A549 (cell line): ENCODE measurements at regions not wholly inside any gene's neighbourhood (a gene's known extent, or its start where the extent isn't known, plus 50 kb on each side); places are given as distances from the start of the nearest gene placed in this dataset.

Source experiments
- ATAC-seq, 2 experiments: fragments of 200-7000 bp in 1 of 2; fragments of >200 bp in 1 of 2; cut with Nextera tagmentation in 1 of 2; cut with Tn5 transposase in 1 of 2; 3 replicates each; pipeline versions ENCODE4 v1.8.0 to v1.9.1; 2018 to 2020; ENCODE audit warnings: mild to moderate bottlenecking in 1 of 2, moderate library complexity in 1 of 2
- CTCF ChIA-PET: fragments of 300-600 bp; sonication (Branson Sonifier 250); formaldehyde crosslinking; extraction: SDS; loops from one replicate; lab custom pipeline; 2021; ENCODE audit warnings: antibody characterized with exemption, inconsistent platforms; lab: Yijun Ruan, JAX
- POLR2A ChIA-PET: fragments of 350-600 bp; formaldehyde crosslinking; extraction: SDS; loops from one replicate; lab custom pipeline; 2021; ENCODE audit warnings: antibody characterized with exemption, inconsistent platforms; lab: Yijun Ruan, JAX
- DNase-seq, 2 experiments: peaks; one replicate each; pipeline versions ENCODE4 v3.0.0 to v3.0.0-alpha.2; 2011 to 2016; ENCODE audit warnings: low read depth in 1 of 2, low spot score in 1 of 2
- FAIRE-seq: peaks from 2 replicates; lab custom pipeline; 2011; peaks lifted over from hg19 to GRCh38; lab: Jason Lieb, UNC
- H3K27ac ChIP-seq, 2 experiments: fragments of >200 bp; sonication (Bioruptor Twin); formaldehyde crosslinking; 3 replicates each; pipeline ENCODE4 v1.5.1; 2016 to 2017
- H3K4me1 ChIP-seq: fragments of >200 bp; sonication (Bioruptor Twin); formaldehyde crosslinking; 3 replicates; pipeline ENCODE4 v1.6.1; 2016
- H3K4me2 ChIP-seq: fragments of >200 bp; sonication (Bioruptor Twin); formaldehyde crosslinking; 3 replicates; pipeline ENCODE4 v1.6.1; 2016
- H3K4me3 ChIP-seq: fragments of >200 bp; sonication (Bioruptor Twin); formaldehyde crosslinking; 3 replicates; pipeline ENCODE4 v1.5.1; 2016
- H3K9me3 ChIP-seq: fragments of >200 bp; sonication (Bioruptor Twin); formaldehyde crosslinking; 3 replicates; pipeline ENCODE4 v1.6.1; 2016
- BCL3 ChIP-seq: fragments of >200 bp; sonication (Bioruptor Twin); formaldehyde crosslinking; IDR thresholded peaks from 3 replicates; pipeline ENCODE4 v1.6.1; 2016
- CBX2 ChIP-seq: fragments of 200-600 bp; sonication (generic); IDR thresholded peaks from 2 replicates; pipeline ENCODE4 v1.6.1; 2016; ENCODE audit warnings: low read depth, mild to moderate bottlenecking, borderline replicate concordance
- CEBPB ChIP-seq, 2 experiments: fragments of >200 bp in 1 of 2; sonication (Bioruptor Twin) in 1 of 2; formaldehyde crosslinking in 1 of 2; IDR thresholded peaks; 2 replicates each; pipeline ENCODE4 v1.6.1; 2012 to 2016
- CHD2 ChIP-seq: fragments of 150-350 bp; IDR thresholded peaks from 2 replicates; pipeline ENCODE4 v1.6.1; 2014; ENCODE audit warnings: low read length; ENCODE audit not compliant: partially characterized antibody
- ELK1 ChIP-seq: fragments of 150-350 bp; IDR thresholded peaks from 2 replicates; pipeline ENCODE4 v1.6.1; 2014; ENCODE audit warnings: low read depth, mild to moderate bottlenecking, low read length
- FOSL2 ChIP-seq, 2 experiments: fragments of 450-650 bp in 1 of 2; fragments of >200 bp in 1 of 2; sonication (Bioruptor Twin) in 1 of 2; formaldehyde crosslinking; IDR thresholded peaks; 2 replicates each; pipeline versions ENCODE4 v1.5.0 to v1.6.1; 2016 to 2020; ENCODE audit warnings: mild to moderate bottlenecking in 1 of 2, moderate library complexity in 1 of 2
- GATA3 ChIP-seq: IDR thresholded peaks from 2 replicates; pipeline ENCODE4 v1.6.1; 2012; ENCODE audit warnings: borderline replicate concordance
- HMGXB4 ChIP-seq: fragments of 250-450 bp; sonication (Bioruptor Pico); IDR thresholded peaks from 2 replicates; pipeline ENCODE4 v1.5.0; 2021; ENCODE audit warnings: mild to moderate bottlenecking, moderate library complexity, borderline replicate concordance
- JUN ChIP-seq, 2 experiments: fragments of >200 bp; sonication (Bioruptor Twin); formaldehyde crosslinking; IDR thresholded peaks; 2 replicates in 1 of 2; 3 replicates in 1 of 2; pipeline ENCODE4 v1.6.1; 2016 to 2017
- KDM1A ChIP-seq: fragments of 200-600 bp; sonication (generic); IDR thresholded peaks from 2 replicates; pipeline ENCODE4 v1.6.1; 2016; ENCODE audit warnings: low read depth, mild to moderate bottlenecking
- MAX ChIP-seq: IDR thresholded peaks from 2 replicates; pipeline ENCODE4 v1.6.1; 2012
- MYC ChIP-seq: IDR thresholded peaks from 2 replicates; pipeline ENCODE4 v1.6.1; 2012; ENCODE audit warnings: mild to moderate bottlenecking, inconsistent platforms, low read length, improper control_type of control experiment, borderline replicate concordance
- PBX3 ChIP-seq: IDR thresholded peaks from 2 replicates; pipeline ENCODE4 v1.6.1; 2012
- POLR2A ChIP-seq: IDR thresholded peaks from 2 replicates; pipeline ENCODE4 v1.6.1; 2012; ENCODE audit warnings: mild to moderate bottlenecking, low read length
- RCOR1 ChIP-seq: fragments of 150-350 bp; IDR thresholded peaks from 2 replicates; pipeline ENCODE4 v1.6.1; 2014; ENCODE audit warnings: antibody characterized with exemption, low read length, low read depth
- RFX5 ChIP-seq: fragments of 450-650 bp; IDR thresholded peaks from 2 replicates; pipeline ENCODE4 v1.7.1; 2014; ENCODE audit warnings: antibody characterized with exemption, mild to moderate bottlenecking, moderate library complexity
- RNF2 ChIP-seq: fragments of 200-600 bp; sonication (generic); IDR thresholded peaks from 2 replicates; pipeline ENCODE4 v1.6.1; 2016; ENCODE audit warnings: low read depth, mild to moderate bottlenecking, antibody characterized with exemption, moderate library complexity, borderline replicate concordance
- SREBF2 ChIP-seq: fragments of 450-650 bp; IDR thresholded peaks from 2 replicates; pipeline ENCODE4 v1.6.1; 2014; ENCODE audit warnings: mild to moderate bottlenecking, moderate library complexity
- USF2 ChIP-seq: fragments of 450-650 bp; IDR thresholded peaks from 2 replicates; pipeline ENCODE4 v1.6.1; 2014; ENCODE audit warnings: antibody characterized with exemption
- ZFP36 ChIP-seq: fragments of 450-650 bp; IDR thresholded peaks from 2 replicates; pipeline ENCODE4 v1.6.1; 2014; ENCODE audit warnings: borderline replicate concordance; ENCODE audit not compliant: partially characterized antibody
- WGBS: methylation state at CpG from one replicate; pipeline ENCODE4 v1.1.6; 2017; ENCODE audit errors: missing lambda C conversion rate; 5-methylcytosine and 5-hydroxymethylcytosine counted together

- no peak for FAIRE-seq
- Histone ChIP-seq H3K4me3 (no peak overlapping the region), H3K4me2 (no peak overlapping the region), H3K9me3 (no peaks in the 10 kb centered on the region), H3K27ac (no peak overlapping the region), H3K4me1 (no peaks in the 10 kb centered on the region)
- ChIA-PET POLR2A (no interaction called here), CTCF (interaction anchor here (0.6 kb wide), 1 partner anchor 19 kb away, joined by 3 read pairs; no protein-coding TSS in a partner anchor)
- no peak for TF ChIP-seq CBX2
- no peak for TF ChIP-seq POLR2A
- no peak for TF ChIP-seq HMGXB4 (CRISPR knock-in tag)
- no peak for TF ChIP-seq MAX
- no peak for TF ChIP-seq USF2
- no peak for TF ChIP-seq GATA3
- no peak for TF ChIP-seq MYC
- no peak for TF ChIP-seq CEBPB (IDR thresholded peaks at IDR 0.05)
- no peak for TF ChIP-seq RFX5
- TF ChIP-seq PBX3: no peak
- no peak for TF ChIP-seq BCL3
- TF ChIP-seq ELK1: no peak
- TF ChIP-seq SREBF2: no peak
- no peak for TF ChIP-seq RNF2
- no peak for TF ChIP-seq CHD2
- no peak for TF ChIP-seq FOSL2 (IDR thresholded peaks at IDR 0.05)
- TF ChIP-seq FOSL2 (CRISPR knock-in tag; IDR thresholded peaks at IDR 0.05): no peak
- no peak for TF ChIP-seq ZFP36
- no peak for DNase-seq
- WGBS: 71% methylated on average over 6 of the region's 6 CpGs
- ATAC-seq: no peak
Observed at GRCh38 chr14:101217080-101217463, 313.6 kb upstream of the RTL1 start.

- TF ChIP-seq RCOR1 (no peak), KDM1A (no peak), CEBPB (IDR thresholded peaks at IDR 0.05) (no peak), RFX5 (no peak), JUN (IDR thresholded peaks at IDR 0.05) (no peak)
- TF ChIP-seq, all 56 proteins: peak for 0
- WGBS: 83% methylated on average over 14 of the region's 14 CpGs
- Histone ChIP-seq H3K4me1 (no peaks in the 10 kb centered on the region), H3K4me2 (no peak overlapping the region), H3K9me3 (no peaks in the 10 kb centered on the region), H3K4me3 (no peak overlapping the region), H3K27ac (no peak overlapping the region)
- no peak for FAIRE-seq
- ChIA-PET CTCF (interaction anchor here (0.6 to 0.9 kb wide), 2 partner anchors 18 to 423 kb away, joined by 3 to 5 read pairs; no protein-coding TSS in a partner anchor), POLR2A (no interaction called here)
- ATAC-seq: no peak
- DNase-seq: no peak
Observed at GRCh38 chr14:101217616-101218371, 314.3 kb upstream of the RTL1 start.
